Mucosa of descending colon (tissue), 3 donors: ENCODE measurements at regions not wholly inside any gene's neighbourhood (a gene's known extent, or its start where the extent isn't known, plus 50 kb on each side); places are given as distances from the start of the nearest gene placed in this dataset.

Experiments used
- ATAC-seq: fragments of 200-7000 bp; cut with Tn5 transposase; one replicate; pipeline ENCODE4 v1.9.1; 2020; ENCODE audit warnings: mild to moderate bottlenecking, moderate library complexity
- DNase-seq, 3 donors: peaks; one replicate each; pipeline ENCODE4 v3.0.0-alpha.2; 2020
- H3K36me3 ChIP-seq: fragments of 200-600 bp; one replicate; pipeline ENCODE4 v1.8.0; 2021; ENCODE audit warnings: low read depth, mild to moderate bottlenecking
- H3K4me1 ChIP-seq: fragments of 200-600 bp; one replicate; pipeline ENCODE4 v1.8.0; 2021; ENCODE audit warnings: low read depth, mild to moderate bottlenecking
- H3K4me3 ChIP-seq: fragments of 200-600 bp; one replicate; pipeline ENCODE4 v1.8.0; 2021; ENCODE audit warnings: mild to moderate bottlenecking
- H3K9me3 ChIP-seq: fragments of 200-600 bp; one replicate; pipeline ENCODE4 v1.8.0; 2021; ENCODE audit warnings: mild to moderate bottlenecking
- intact Hi-C, 2 donors: fragments of 100-400 bp; cut with DNase I in 1 of 2; cut with micrococcal nuclease in 1 of 2; formaldehyde crosslinking; loops; one replicate each; pipeline versions ENCODE4 v1.11.0 to v1.11.1; 2022; cut with DNase I, micrococcal nuclease
- TF ChIP-seq, protein P1 (sequence below): fragments of 200-600 bp; IDR thresholded peaks from one replicate; pipeline ENCODE4 v1.8.0; 2022; ENCODE audit warnings: antibody characterized with exemption, mild to moderate bottlenecking
- donor health status: DM: no; HTN: no; CAD: no; lungs with moderate emphysema.
- donor health status: DM: no; HTN: no; CAD: no.
- donor health status: DM: no; HTN: yes; CAD: no.

- ATAC-seq (peak; percentile 25), DNase-seq (no peak)
- TF ChIP-seq, protein P1, sequence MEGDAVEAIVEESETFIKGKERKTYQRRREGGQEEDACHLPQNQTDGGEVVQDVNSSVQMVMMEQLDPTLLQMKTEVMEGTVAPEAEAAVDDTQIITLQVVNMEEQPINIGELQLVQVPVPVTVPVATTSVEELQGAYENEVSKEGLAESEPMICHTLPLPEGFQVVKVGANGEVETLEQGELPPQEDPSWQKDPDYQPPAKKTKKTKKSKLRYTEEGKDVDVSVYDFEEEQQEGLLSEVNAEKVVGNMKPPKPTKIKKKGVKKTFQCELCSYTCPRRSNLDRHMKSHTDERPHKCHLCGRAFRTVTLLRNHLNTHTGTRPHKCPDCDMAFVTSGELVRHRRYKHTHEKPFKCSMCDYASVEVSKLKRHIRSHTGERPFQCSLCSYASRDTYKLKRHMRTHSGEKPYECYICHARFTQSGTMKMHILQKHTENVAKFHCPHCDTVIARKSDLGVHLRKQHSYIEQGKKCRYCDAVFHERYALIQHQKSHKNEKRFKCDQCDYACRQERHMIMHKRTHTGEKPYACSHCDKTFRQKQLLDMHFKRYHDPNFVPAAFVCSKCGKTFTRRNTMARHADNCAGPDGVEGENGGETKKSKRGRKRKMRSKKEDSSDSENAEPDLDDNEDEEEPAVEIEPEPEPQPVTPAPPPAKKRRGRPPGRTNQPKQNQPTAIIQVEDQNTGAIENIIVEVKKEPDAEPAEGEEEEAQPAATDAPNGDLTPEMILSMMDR, result no peak
- intact Hi-C loops, result no loop called here
- no peaks in the 10 kb centered on the region for H3K9me3 ChIP-seq
- no peaks in the 10 kb centered on the region for H3K36me3 ChIP-seq
- H3K4me3 ChIP-seq, result no peak overlapping the region
- H3K4me1 ChIP-seq, result peaks cover 5% of the 10 kb centered on the region
These were observed 119.4 kb downstream of the EVX1 start for GRCh38 chr7:27362026-27362425.

DNA sequence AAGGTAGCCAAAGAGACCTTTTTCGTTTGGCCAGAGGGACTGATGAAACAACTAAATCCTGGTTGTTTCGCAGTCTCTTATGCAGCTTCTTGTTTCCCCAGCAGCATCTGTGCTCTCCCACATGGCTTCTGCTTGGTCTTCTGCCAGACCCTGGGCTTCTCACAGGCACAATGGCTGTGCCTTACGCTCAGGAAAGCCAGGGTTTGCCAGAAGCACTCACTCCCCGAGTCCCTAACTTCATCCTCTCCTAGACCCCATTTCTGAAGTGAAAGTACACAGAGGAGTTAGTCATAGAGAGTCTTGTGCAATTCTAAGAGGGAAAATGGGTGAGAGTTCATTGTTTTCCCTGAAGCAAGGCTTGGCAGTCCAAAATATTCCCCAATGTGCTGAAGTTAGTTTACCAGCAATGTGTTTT lies 121.7 kb downstream of the EVX1 start:
- intact Hi-C loops, result no loop called here
- DNase-seq (peak; percentile 41 to 56 (median 41)), ATAC-seq (peak; percentile 53)
- H3K4me3 ChIP-seq, result no peak overlapping the region
- TF ChIP-seq, protein P1, result no peak
- no peaks in the 10 kb centered on the region for H3K36me3 ChIP-seq
- H3K9me3 ChIP-seq, result no peaks in the 10 kb centered on the region
- peaks cover 5% of the 10 kb centered on the region for H3K4me1 ChIP-seq

DNA sequence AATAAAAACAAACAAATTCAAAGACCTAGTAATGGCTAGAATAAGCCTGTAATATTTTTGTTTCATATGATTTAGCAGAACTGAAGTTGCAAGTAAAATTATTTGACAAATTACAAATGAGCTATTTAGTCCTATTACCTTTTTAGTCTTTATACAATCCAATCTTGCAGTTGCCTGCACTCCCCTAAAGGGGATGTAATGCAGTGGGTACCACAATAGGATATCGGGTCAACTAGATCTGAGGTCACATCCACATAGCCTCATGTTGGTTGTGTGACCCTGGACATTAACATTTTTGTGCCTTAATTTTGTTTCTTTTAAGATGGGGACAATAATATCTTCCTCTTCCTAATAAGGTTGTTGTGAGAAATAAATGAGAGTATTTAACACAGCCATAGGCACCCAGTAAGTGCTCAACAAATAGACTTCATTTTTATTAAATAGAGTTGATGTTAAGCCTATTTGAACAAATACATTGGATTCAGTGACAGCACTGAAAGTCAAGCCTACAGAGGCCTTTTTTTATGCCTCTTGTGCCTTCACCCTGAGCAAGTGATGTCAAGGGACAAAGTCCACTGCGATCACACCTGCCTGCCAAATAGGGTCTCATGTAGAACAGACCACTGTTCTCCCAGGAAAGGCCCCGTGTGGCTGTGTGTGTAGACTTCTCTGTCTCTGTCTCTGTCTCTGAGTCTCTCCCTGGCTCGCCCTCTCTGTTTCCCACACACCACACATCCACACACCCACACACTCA lies 124.8 kb downstream of the EVX1 start:
- H3K4me1 ChIP-seq, result no peaks in the 10 kb centered on the region
- peak; percentile 48 for ATAC-seq
- no peak for DNase-seq
- no peaks in the 10 kb centered on the region for H3K36me3 ChIP-seq
- H3K9me3 ChIP-seq, result no peaks in the 10 kb centered on the region
- no peak overlapping the region for H3K4me3 ChIP-seq
- TF ChIP-seq, protein P1, result no peak
- intact Hi-C loops, result no loop called here

GRCh38 chr7:27367933-27368549 lies 125.4 kb downstream of the EVX1 start:
- Histone ChIP-seq H3K4me1 (no peaks in the 10 kb centered on the region), H3K9me3 (no peaks in the 10 kb centered on the region), H3K4me3 (no peak overlapping the region), H3K36me3 (no peaks in the 10 kb centered on the region)
- DNase-seq, result no peak
- TF ChIP-seq, protein P1, result no peak
- intact Hi-C loops, result no loop called here
- peak; percentile 9 for ATAC-seq

DNA sequence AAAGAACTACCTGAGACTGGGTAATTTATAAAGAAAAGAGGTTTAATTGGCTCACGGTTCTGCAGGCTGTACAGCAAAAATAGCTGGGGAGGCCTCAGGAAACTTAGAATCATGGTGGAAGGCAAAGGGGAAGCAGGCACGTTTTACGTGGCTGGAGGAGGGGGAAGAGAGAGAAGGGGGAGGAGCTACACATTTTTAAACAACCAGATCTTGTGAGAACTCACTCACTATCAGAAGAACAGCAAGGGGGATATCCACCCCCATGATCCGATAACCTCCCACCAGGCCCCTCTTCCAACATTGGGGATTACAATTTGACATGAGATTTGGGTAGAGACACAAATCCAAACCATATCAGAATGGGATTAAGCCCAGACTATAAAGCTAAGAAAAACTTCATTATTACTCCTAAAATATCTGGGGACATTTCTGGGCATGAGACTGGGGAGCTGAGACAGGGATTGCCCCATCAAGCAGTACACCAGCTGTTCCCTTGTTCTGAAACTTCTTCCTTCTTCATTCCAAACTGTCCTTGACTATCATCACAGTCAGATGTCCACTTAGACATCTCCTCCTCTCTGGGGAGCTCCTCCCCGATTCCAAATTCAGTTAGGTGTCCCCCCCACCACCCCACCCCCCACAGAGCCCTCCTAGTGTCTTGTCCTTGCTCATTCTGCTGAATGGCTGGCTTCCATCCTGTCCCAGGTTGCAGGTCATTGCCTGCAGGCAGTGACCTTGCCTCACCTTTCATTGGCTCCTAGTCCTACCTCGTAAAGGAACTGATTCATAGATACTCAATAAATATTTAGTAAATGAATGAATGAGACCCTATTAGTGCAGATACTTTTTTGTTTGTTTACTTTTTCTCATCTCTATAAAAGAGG lies 132.6 kb downstream of the EVX1 start:
- intact Hi-C loops, result no loop called here
- H3K4me1 ChIP-seq, result no peaks in the 10 kb centered on the region
- H3K9me3 ChIP-seq, result no peaks in the 10 kb centered on the region
- no peaks in the 10 kb centered on the region for H3K36me3 ChIP-seq
- no peak for ATAC-seq
- no peak overlapping the region for H3K4me3 ChIP-seq
- TF ChIP-seq, protein P1, result no peak
- DNase-seq, result no peak
